ENCODE measurements at regions not wholly inside any gene's neighbourhood (a gene's known extent, or its start where the extent isn't known, plus 50 kb on each side); places are given as distances from the start of the nearest gene placed in this dataset.

DNA sequence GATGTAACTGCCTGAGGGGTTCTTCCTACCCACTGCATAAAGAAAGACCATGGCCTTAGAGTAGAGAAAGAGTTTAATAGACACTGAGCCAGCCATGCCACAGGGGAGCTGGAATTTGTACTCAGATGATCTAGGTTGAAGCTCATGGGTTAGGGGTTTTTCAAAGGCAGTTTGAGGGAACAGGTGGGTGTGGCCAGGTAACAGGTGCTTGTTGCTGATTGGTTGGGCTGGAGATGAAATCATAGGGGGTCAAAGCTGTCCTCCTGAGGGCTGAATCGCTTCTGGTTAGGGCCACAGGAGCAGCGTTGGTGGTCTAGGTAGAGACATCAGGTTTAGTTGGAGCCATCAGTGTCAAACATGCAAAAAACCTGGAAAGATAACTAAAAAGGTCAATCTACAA is 59.2 kb upstream of the CSNK1A1L start (continued):
- TF ChIP-seq ZNF646 (CRISPR knock-in tag; IDR thresholded peaks at IDR 0.05) (no peak), HOXA3 (CRISPR knock-in tag; IDR thresholded peaks at IDR 0.05) (no peak), YEATS2 (CRISPR knock-in tag; IDR thresholded peaks at IDR 0.05; ENCODE audit: borderline replicate concordance) (no peak), ZNF878 (CRISPR knock-in tag; IDR thresholded peaks at IDR 0.05) (no peak), ARNTL (CRISPR knock-in tag; IDR thresholded peaks at IDR 0.05) (no peak), ZBTB4 (CRISPR knock-in tag; IDR thresholded peaks at IDR 0.05; ENCODE audit: borderline replicate concordance) (no peak), DRAP1 (CRISPR knock-in tag; IDR thresholded peaks at IDR 0.05) (no peak), NFIC (IDR thresholded peaks at IDR 0.05; ENCODE audit: low read length) (no peak), CEBPB (IDR thresholded peaks at IDR 0.05; ENCODE audit: borderline replicate concordance, low read depth, low read length) (no peak), DNMT3B (CRISPR knock-in tag; conservative IDR thresholded peaks at IDR 0.05) (no peak)

All from HepG2 (cell line).